ENCODE measurements at regions not wholly inside any gene's neighbourhood (a gene's known extent, or its start where the extent isn't known, plus 50 kb on each side); places are given as distances from the start of the nearest gene placed in this dataset.

DNA sequence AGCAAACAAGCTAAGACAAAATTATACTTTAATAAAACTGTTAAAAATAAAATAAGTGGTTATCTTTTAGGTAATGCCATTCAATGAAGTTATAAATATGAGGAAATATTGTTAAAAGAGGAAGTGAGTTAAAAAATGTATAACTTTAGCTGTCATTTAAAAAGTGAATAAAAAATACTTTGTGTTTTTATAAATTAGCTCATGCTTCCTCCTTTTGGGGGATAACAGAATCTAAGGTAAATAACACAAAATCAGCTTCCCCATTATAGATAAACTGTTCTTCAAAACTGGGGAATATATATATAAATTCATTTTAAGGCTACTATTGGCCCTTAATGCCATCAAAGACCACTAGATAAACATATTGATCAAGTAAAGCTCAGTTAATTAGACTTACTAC is 113.7 kb upstream of the AADACL2 start:
- no peak for DNase-seq (ENCODE audit: low read depth)

DNA sequence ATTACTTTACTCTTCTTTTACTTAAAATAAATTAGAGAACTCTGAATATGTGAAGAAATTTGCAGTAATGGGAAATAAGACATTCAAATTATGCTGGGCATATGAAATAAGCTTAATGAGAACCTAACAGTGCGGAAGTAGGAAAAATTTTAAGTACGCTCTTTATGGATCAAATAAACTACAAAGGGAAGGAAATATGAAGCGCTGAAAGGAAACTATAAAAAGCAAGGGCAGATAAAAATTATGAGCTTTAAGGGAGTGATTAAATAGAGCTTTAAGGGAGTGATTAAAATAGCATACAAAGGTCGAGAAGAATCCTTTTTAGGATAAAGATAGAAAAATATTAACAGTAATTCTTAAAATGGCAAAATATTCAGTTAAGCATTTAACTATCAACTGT is 118.3 kb upstream of the AADACL2 start:
- no peak for DNase-seq (ENCODE audit: low read depth)
- no peak overlapping the region for H3K4me3 ChIP-seq (ENCODE audit: low read depth, low read length)
- TF ChIP-seq, protein P1, sequence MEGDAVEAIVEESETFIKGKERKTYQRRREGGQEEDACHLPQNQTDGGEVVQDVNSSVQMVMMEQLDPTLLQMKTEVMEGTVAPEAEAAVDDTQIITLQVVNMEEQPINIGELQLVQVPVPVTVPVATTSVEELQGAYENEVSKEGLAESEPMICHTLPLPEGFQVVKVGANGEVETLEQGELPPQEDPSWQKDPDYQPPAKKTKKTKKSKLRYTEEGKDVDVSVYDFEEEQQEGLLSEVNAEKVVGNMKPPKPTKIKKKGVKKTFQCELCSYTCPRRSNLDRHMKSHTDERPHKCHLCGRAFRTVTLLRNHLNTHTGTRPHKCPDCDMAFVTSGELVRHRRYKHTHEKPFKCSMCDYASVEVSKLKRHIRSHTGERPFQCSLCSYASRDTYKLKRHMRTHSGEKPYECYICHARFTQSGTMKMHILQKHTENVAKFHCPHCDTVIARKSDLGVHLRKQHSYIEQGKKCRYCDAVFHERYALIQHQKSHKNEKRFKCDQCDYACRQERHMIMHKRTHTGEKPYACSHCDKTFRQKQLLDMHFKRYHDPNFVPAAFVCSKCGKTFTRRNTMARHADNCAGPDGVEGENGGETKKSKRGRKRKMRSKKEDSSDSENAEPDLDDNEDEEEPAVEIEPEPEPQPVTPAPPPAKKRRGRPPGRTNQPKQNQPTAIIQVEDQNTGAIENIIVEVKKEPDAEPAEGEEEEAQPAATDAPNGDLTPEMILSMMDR (IDR thresholded peaks at IDR 0.05; ENCODE audit: low read depth, low read length, missing control alignments) = no peak

More for the DNA sequence above, 113.7 kb upstream of the AADACL2 start:
- no peak overlapping the region for H3K4me3 ChIP-seq (ENCODE audit: low read depth, low read length)
- TF ChIP-seq, protein P1 (IDR thresholded peaks at IDR 0.05; ENCODE audit: low read depth, low read length, missing control alignments) = no peak

DNA sequence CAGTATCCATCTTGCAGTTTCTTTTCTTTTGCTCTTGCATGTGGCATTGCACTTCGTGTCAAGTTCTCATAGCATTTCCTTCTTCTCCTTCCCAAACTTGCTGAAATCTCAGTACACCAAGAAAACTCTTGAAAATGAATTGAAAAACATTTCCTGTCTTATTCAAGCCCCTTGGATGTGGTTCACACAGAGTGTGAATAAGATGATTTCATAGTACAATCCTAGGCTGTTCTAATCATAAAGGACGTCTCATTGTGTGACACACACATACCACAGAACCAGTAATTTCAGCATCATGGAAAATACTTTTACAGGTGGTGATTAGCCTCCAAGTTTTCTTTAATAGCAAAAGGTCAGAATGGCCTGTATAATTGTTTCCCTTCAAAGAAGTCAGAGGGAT is 121.6 kb upstream of the AADACL2 start:
- no peak for DNase-seq (ENCODE audit: low read depth)
- no peak overlapping the region for H3K4me3 ChIP-seq (ENCODE audit: low read depth, low read length)
- TF ChIP-seq, protein P1 (IDR thresholded peaks at IDR 0.05; ENCODE audit: low read depth, low read length, missing control alignments) = no peak

DNA sequence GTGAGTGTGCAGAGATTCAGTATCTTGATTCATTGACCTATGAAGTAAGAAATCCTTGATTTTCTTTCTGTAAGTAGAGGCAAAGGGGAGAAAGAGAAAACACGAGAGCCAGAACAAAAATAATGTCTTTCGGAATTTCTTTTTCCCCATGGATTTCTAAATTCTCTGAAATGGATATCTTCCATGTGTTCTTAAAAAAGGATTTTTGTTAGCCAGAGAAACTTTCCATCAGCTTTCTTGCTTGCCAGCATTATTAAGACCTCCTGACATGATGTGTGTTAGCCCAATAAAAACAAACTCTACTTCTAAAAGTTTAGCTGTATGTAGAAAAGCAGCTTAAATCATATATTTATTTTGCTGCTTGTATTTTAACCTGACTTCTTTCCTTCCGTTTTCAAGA is 122.3 kb upstream of the AADACL2 start:
- TF ChIP-seq, protein P1 (IDR thresholded peaks at IDR 0.05; ENCODE audit: low read depth, low read length, missing control alignments) = no peak

DNA sequence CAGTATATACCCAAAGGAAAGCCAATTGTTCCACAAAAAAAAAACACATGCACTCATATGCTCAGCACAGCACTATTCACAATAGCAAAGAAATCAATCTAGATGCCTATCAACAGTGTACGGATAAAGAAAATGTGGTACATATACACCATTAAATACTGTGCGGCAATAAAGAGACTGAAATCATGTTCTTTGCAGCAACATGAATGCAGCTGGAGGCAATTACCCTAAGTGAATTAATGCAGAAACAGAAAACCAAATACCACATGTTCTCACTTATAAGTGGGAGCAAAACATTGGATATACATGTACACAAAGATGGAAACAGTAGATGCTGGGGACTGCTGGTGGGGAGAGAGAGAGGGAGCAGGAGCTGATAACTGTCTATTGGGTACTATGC is 124.2 kb upstream of the AADACL2 start:
- DNase-seq (ENCODE audit: low read depth) = no peak
- no peak overlapping the region for H3K4me3 ChIP-seq (ENCODE audit: low read depth, low read length)
- TF ChIP-seq, protein P1 (IDR thresholded peaks at IDR 0.05; ENCODE audit: low read depth, low read length, missing control alignments) = no peak

More for the DNA sequence above, 122.3 kb upstream of the AADACL2 start:
- no peak for DNase-seq (ENCODE audit: low read depth)
- no peak overlapping the region for H3K4me3 ChIP-seq (ENCODE audit: low read depth, low read length)

DNA sequence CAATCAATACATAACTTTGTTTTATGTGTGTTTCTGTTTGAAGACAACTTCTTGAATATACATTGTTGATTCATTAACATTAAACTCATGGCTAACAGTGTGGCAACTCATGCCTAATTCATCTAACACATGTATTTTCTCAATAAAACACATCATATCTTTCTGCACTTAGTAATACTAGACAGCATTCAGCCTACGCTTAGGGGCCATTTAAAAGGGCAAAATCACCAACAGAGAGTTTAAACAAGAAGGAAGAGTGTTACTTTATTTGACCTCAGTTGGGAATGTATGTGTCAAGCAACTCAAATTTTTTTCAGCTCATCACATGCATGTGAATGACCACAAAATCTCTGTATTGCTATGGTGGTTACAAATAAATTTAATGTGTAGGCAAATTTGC is 128.8 kb upstream of the AADACL2 start:
- TF ChIP-seq, protein P1 (IDR thresholded peaks at IDR 0.05; ENCODE audit: low read depth, low read length, missing control alignments) = no peak
- DNase-seq (ENCODE audit: low read depth) = no peak

DNA sequence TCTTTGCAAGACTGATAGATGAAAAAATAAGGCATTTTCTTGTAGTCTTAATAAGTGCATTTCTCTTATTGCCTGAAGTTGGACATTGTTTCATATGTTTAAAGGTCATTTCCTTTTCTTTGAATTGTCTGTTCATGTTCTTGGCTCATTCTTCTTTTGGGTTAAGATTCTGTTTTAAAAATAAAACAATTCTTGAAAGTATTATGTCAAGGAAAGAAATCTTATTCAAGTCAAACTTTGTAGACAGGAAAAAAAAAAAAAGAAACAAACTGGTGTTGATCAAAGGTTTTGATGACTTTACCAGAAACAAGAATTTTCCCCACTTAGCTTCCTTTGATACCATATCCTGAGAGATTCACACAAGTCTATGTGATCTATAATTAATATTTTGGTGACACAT is 132.9 kb upstream of the AADACL2 start:
- DNase-seq (ENCODE audit: low read depth) = no peak
- no peak overlapping the region for H3K4me3 ChIP-seq (ENCODE audit: low read depth, low read length)
- TF ChIP-seq, protein P1 (IDR thresholded peaks at IDR 0.05; ENCODE audit: low read depth, low read length, missing control alignments) = no peak

More for the DNA sequence above, 128.8 kb upstream of the AADACL2 start:
- H3K4me3 ChIP-seq (ENCODE audit: low read depth, low read length) = no peak overlapping the region

All from GM12864 (cell line).